ENCODE measurements at regions not wholly inside any gene's neighbourhood (a gene's known extent, or its start where the extent isn't known, plus 50 kb on each side); places are given as distances from the start of the nearest gene placed in this dataset.

DNA sequence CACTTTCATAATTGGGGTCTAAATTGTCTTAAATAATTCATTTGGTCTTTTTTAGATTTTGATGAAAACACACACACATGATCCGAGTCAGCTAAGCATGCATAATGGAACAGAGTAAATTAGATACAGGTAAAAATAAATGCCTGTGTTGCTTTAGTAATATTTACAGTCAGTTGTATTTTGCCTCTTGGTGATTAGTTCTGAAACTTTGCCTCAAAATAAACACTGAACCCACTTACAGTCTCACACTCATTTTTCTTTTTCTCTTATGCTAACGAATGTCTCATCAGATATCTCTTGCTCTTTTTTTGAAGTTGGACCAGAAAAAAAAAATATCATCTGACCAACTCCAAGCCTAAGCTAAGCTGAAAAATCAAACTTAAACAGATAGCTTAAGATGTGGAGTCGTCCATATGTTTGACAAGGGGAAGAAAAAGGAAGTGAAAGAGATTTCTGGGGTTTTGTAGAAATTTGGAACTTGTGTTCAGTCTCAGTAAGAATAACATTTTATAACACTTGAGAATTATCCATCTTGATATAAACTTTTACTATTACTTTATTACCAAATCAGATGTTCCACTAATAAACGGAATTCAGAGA is 592.5 kb downstream of the RPL10L start:
- H3K36me3 ChIP-seq (ENCODE audit: control insufficient read depth in 2 of 2, extremely low read depth in 1 of 2, insufficient read depth in 2 of 2, low read length in 2 of 2) = no peaks in the 10 kb centered on the region
- dilution Hi-C loops (cut with MboI; ENCODE audit: extremely low pct_ligation_motif_present, low sequenced_read_pairs) (no loop called here), intact Hi-C loops (cut with micrococcal nuclease) (no loop called here)
- no peaks in the 10 kb centered on the region for H3K27me3 ChIP-seq (ENCODE audit: control insufficient read depth in 2 of 2, insufficient read depth in 2 of 2, low read length in 2 of 2)
- FAIRE-seq (no peak), DNase-seq (ENCODE audit: low read depth, low spot score) (no peak)
- ChIA-PET CTCF (no interaction called here), POLR2A (no interaction called here)
- no peaks in the 10 kb centered on the region for H3K9me3 ChIP-seq (replicated peaks; ENCODE audit: control insufficient read depth, insufficient read depth, low read length)
- H3K4me1 ChIP-seq (ENCODE audit: control insufficient read depth, extremely low read depth, insufficient read depth, low read length) = no peaks in the 10 kb centered on the region
- no TSS peak for BruUV-seq (replicated peaks)
- H3K79me2 ChIP-seq (ENCODE audit: control insufficient read depth, insufficient read depth, low read length) = no peaks in the 10 kb centered on the region
- no peak overlapping the region for H2AFZ ChIP-seq (ENCODE audit: low read depth, low read length)
- H3K9me1 ChIP-seq (replicated peaks; ENCODE audit: control insufficient read depth, extremely low read depth, insufficient read depth, low read length) = no peaks in the 10 kb centered on the region
- TF ChIP-seq GATA2 (IDR thresholded peaks at IDR 0.05; ENCODE audit: insufficient read depth, insufficient read length, low read depth, low read length) (no peak), POLR2A (IDR thresholded peaks at IDR 0.05; ENCODE audit: low read depth, low read length) (no peak), JUN (IDR thresholded peaks at IDR 0.05; ENCODE audit: borderline replicate concordance, insufficient read depth, insufficient read length, low read depth) (no peak), POLR2AphosphoS5 (IDR thresholded peaks at IDR 0.05; ENCODE audit: insufficient read depth, low read depth, low read length) (no peak), EZH2 (IDR thresholded peaks at IDR 0.05; ENCODE audit: borderline replicate concordance, low read depth, low read length, severe bottlenecking) (no peak), FOS (IDR thresholded peaks at IDR 0.05; ENCODE audit: borderline replicate concordance, insufficient read depth, low read length) (no peak), MYC (IDR thresholded peaks at IDR 0.05; ENCODE audit: low read depth, low read length) (no peak)
- TF ChIP-seq, protein P1, sequence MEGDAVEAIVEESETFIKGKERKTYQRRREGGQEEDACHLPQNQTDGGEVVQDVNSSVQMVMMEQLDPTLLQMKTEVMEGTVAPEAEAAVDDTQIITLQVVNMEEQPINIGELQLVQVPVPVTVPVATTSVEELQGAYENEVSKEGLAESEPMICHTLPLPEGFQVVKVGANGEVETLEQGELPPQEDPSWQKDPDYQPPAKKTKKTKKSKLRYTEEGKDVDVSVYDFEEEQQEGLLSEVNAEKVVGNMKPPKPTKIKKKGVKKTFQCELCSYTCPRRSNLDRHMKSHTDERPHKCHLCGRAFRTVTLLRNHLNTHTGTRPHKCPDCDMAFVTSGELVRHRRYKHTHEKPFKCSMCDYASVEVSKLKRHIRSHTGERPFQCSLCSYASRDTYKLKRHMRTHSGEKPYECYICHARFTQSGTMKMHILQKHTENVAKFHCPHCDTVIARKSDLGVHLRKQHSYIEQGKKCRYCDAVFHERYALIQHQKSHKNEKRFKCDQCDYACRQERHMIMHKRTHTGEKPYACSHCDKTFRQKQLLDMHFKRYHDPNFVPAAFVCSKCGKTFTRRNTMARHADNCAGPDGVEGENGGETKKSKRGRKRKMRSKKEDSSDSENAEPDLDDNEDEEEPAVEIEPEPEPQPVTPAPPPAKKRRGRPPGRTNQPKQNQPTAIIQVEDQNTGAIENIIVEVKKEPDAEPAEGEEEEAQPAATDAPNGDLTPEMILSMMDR (IDR thresholded peaks at IDR 0.05; ENCODE audit: extremely low read depth in 1 of 2, insufficient read depth in 1 of 2, low read depth in 1 of 2, low read length in 2 of 2) = no peak
- TF ChIP-seq, protein P2, sequence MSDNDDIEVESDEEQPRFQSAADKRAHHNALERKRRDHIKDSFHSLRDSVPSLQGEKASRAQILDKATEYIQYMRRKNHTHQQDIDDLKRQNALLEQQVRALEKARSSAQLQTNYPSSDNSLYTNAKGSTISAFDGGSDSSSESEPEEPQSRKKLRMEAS (IDR thresholded peaks at IDR 0.05; ENCODE audit: insufficient read depth, insufficient read length) = no peak
- H3K4me3 ChIP-seq (replicated peaks in 1 of 3; ENCODE audit: insufficient read depth in 1 of 3, low read depth in 1 of 3, low read length in 3 of 3) = no peak overlapping the region
- no peak overlapping the region for H3K9ac ChIP-seq (replicated peaks; ENCODE audit: extremely low read depth, insufficient read depth, low read length)
- no peak overlapping the region for H3K27ac ChIP-seq (ENCODE audit: insufficient read depth, low read depth, low read length)
- no peak overlapping the region for H3K4me2 ChIP-seq (ENCODE audit: insufficient read depth, low read length)
- H4K20me1 ChIP-seq (replicated peaks; ENCODE audit: control insufficient read depth, extremely low read depth, insufficient read depth, low read length) = no peaks in the 10 kb centered on the region

Data from endothelial cell of umbilical vein (primary cell).